KMS-11 (cell line): ENCODE measurements at regions not wholly inside any gene's neighbourhood (a gene's known extent, or its start where the extent isn't known, plus 50 kb on each side); places are given as distances from the start of the nearest gene placed in this dataset.

ENCODE experiments used
- H2AFZ ChIP-seq: fragments of 200-600 bp; sonication (generic); 2 replicates; pipeline ENCODE4 v1.6.1; 2016; ENCODE audit warnings: antibody characterized with exemption, mixed run types, low read depth
- H3K27ac ChIP-seq: fragments of 200-600 bp; sonication (generic); 2 replicates; pipeline ENCODE4 v1.6.1; 2016; ENCODE audit warnings: mild to moderate bottlenecking, mixed run types
- H3K27me3 ChIP-seq: fragments of 200-600 bp; sonication (generic); 2 replicates; pipeline ENCODE4 v1.6.1; 2017; ENCODE audit warnings: mild to moderate bottlenecking, low read depth, mixed run types, moderate library complexity; ENCODE audit not compliant: insufficient read depth
- H3K36me3 ChIP-seq: fragments of 200-600 bp; sonication (generic); 2 replicates; pipeline ENCODE4 v1.6.1; 2017; ENCODE audit warnings: mild to moderate bottlenecking, mixed run types; ENCODE audit not compliant: insufficient read depth
- H3K4me1 ChIP-seq: fragments of 200-600 bp; sonication (generic); 2 replicates; pipeline ENCODE4 v1.6.1; 2016; ENCODE audit warnings: mild to moderate bottlenecking, low read depth, mixed run types; ENCODE audit not compliant: poor library complexity, severe bottlenecking
- H3K4me2 ChIP-seq: fragments of 200-600 bp; sonication (generic); 2 replicates; pipeline ENCODE4 v1.7.0; 2016; ENCODE audit warnings: mild to moderate bottlenecking, mixed run types
- H3K4me3 ChIP-seq: fragments of 200-600 bp; sonication (generic); IDR thresholded peaks from 2 replicates; pipeline ENCODE4 v1.6.1; 2017; ENCODE audit warnings: low read depth, low read length, mixed read lengths; ENCODE audit not compliant: insufficient read depth
- H3K79me2 ChIP-seq: fragments of 200-600 bp; sonication (generic); 2 replicates; pipeline ENCODE4 v1.6.1; 2016; ENCODE audit warnings: low read depth, mixed run types; ENCODE audit not compliant: insufficient read depth
- H3K9ac ChIP-seq: fragments of 200-600 bp; sonication (generic); 2 replicates; pipeline ENCODE4 v1.6.1; 2016; ENCODE audit warnings: mild to moderate bottlenecking, mixed run types
- H4K20me1 ChIP-seq: fragments of 200-600 bp; sonication (generic); 2 replicates; pipeline ENCODE4 v1.6.1; 2016; ENCODE audit warnings: mild to moderate bottlenecking, mixed run types; ENCODE audit not compliant: insufficient read depth
- TF ChIP-seq, protein P1 (sequence below): fragments of 200-600 bp; sonication (generic); conservative IDR thresholded peaks from 2 replicates; pipeline ENCODE4 v1.6.1; 2017; ENCODE audit warnings: low read depth, mild to moderate bottlenecking, antibody characterized with exemption, low read length, moderate library complexity, mixed read lengths

GRCh38 chr2:120562218-120563005 lies 173.3 kb upstream of the GLI2 start:
- no peaks in the 10 kb centered on the region for H3K27me3 ChIP-seq
- TF ChIP-seq, protein P1, sequence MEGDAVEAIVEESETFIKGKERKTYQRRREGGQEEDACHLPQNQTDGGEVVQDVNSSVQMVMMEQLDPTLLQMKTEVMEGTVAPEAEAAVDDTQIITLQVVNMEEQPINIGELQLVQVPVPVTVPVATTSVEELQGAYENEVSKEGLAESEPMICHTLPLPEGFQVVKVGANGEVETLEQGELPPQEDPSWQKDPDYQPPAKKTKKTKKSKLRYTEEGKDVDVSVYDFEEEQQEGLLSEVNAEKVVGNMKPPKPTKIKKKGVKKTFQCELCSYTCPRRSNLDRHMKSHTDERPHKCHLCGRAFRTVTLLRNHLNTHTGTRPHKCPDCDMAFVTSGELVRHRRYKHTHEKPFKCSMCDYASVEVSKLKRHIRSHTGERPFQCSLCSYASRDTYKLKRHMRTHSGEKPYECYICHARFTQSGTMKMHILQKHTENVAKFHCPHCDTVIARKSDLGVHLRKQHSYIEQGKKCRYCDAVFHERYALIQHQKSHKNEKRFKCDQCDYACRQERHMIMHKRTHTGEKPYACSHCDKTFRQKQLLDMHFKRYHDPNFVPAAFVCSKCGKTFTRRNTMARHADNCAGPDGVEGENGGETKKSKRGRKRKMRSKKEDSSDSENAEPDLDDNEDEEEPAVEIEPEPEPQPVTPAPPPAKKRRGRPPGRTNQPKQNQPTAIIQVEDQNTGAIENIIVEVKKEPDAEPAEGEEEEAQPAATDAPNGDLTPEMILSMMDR: no peak
- no peak overlapping the region for H2AFZ ChIP-seq
- no peak overlapping the region for H3K4me2 ChIP-seq
- no peaks in the 10 kb centered on the region for H3K79me2 ChIP-seq
- H3K4me3 ChIP-seq: no peak overlapping the region
- H4K20me1 ChIP-seq: no peaks in the 10 kb centered on the region
- no peaks in the 10 kb centered on the region for H3K36me3 ChIP-seq
- no peak overlapping the region for H3K9ac ChIP-seq
- H3K27ac ChIP-seq: no peak overlapping the region
- no peaks in the 10 kb centered on the region for H3K4me1 ChIP-seq

DNA sequence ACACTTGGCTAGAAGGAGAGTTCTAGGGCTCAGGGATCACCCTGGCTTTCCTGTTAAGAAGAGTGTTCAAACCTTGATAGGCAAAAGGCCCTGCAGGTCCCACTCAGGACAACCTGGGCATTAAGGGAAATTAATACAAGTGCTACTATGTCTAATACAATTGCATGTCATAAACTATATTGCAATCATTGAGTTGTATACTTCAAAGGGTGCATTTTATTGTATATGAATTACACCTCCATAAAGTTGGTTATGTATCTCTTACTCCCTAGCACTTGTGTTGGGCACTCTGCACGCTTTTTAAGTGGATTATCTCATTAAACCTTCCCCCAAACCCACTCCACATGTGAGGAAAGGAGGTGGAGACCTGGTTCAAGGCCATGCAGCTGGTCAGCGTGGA lies 172.1 kb upstream of the GLI2 start:
- Histone ChIP-seq H3K4me2 (no peak overlapping the region), H3K9ac (no peak overlapping the region), H3K79me2 (no peaks in the 10 kb centered on the region), H3K4me1 (no peaks in the 10 kb centered on the region), H3K36me3 (no peaks in the 10 kb centered on the region), H3K4me3 (no peak overlapping the region), H3K27ac (no peak overlapping the region), H4K20me1 (no peaks in the 10 kb centered on the region), H2AFZ (no peak overlapping the region), H3K27me3 (no peaks in the 10 kb centered on the region)
- TF ChIP-seq, protein P1: no peak

- Histone ChIP-seq H3K4me2 (no peak overlapping the region), H3K4me3 (no peak overlapping the region)
Measured at GRCh38 chr2:120564213-120565094, 171.2 kb upstream of the GLI2 start.

GRCh38 chr2:120565095-120565460 lies 170.6 kb upstream of the GLI2 start:
- Histone ChIP-seq H3K27me3 (no peaks in the 10 kb centered on the region), H3K4me2 (no peak overlapping the region), H4K20me1 (no peaks in the 10 kb centered on the region), H3K4me1 (no peaks in the 10 kb centered on the region), H3K36me3 (no peaks in the 10 kb centered on the region), H3K79me2 (no peaks in the 10 kb centered on the region), H3K4me3 (no peak overlapping the region), H3K9ac (no peak overlapping the region), H2AFZ (no peak overlapping the region), H3K27ac (no peak overlapping the region)
- TF ChIP-seq, protein P1: no peak

More at GRCh38 chr2:120564213-120565094, 171.2 kb upstream of the GLI2 start:
- Histone ChIP-seq H3K27ac (no peak overlapping the region), H3K4me1 (no peaks in the 10 kb centered on the region), H3K9ac (no peak overlapping the region), H4K20me1 (no peaks in the 10 kb centered on the region), H2AFZ (no peak overlapping the region), H3K36me3 (no peaks in the 10 kb centered on the region), H3K27me3 (no peaks in the 10 kb centered on the region), H3K79me2 (no peaks in the 10 kb centered on the region)
- TF ChIP-seq, protein P1: no peak
